Ramos (cell line): ENCODE measurements at regions not wholly inside any gene's neighbourhood (a gene's known extent, or its start where the extent isn't known, plus 50 kb on each side); places are given as distances from the start of the nearest gene placed in this dataset.
"Not testable (repeated sequence)": the region's sequence is repeated elsewhere in the genome, so short reads cannot be mapped to it uniquely, and the experiment has no call there.

Experiments used
- in situ Hi-C: fragments of 300-500 bp; cut with MboI; formaldehyde crosslinking; loops from one replicate; pipeline ENCODE4 v1.14.3; 2022; ENCODE audit warnings: low sequenced_read_pairs; ENCODE audit not compliant: unreplicated experiment

- in situ Hi-C loops = no loop called here
These were observed 657.8 kb upstream of the PHF14 start for GRCh38 chr7:10315881-10316280.

GRCh38 chr7:10316488-10316887, 657.2 kb upstream of the PHF14 start:
- in situ Hi-C loops = no loop called here

GRCh38 chr7:10325395-10325794, 648.3 kb upstream of the PHF14 start:
- in situ Hi-C loops = no loop called here

GRCh38 chr7:10343108-10343507, 630.6 kb upstream of the PHF14 start:
- in situ Hi-C loops = no loop called here

GRCh38 chr7:10346032-10346431, 627.6 kb upstream of the PHF14 start:
- in situ Hi-C loops = no loop called here

GRCh38 chr7:10355816-10356215, 617.9 kb upstream of the PHF14 start:
- in situ Hi-C loops = no loop called here

GRCh38 chr7:10360050-10360449, 613.6 kb upstream of the PHF14 start:
- in situ Hi-C loops = no loop called here

- in situ Hi-C loops = loop anchor here (25.0 kb wide), 1 partner anchor 1989 kb away; no protein-coding TSS in a partner anchor
These were observed 571.9 kb upstream of the PHF14 start for GRCh38 chr7:10401793-10402192.

- in situ Hi-C loops = loop anchor here (25.0 kb wide), 1 partner anchor 2000 kb away; no protein-coding TSS in a partner anchor
These were observed 561.2 kb upstream of the PHF14 start for GRCh38 chr7:10412422-10413019.

GRCh38 chr7:10418985-10419384, 554.7 kb upstream of the PHF14 start:
- in situ Hi-C loops = loop anchor here (25.0 kb wide), 1 partner anchor 2007 kb away; no protein-coding TSS in a partner anchor

- in situ Hi-C loops = no loop called here
These were observed 544.6 kb upstream of the PHF14 start for GRCh38 chr7:10429031-10429430.

- in situ Hi-C loops = no loop called here
These were observed 544.2 kb upstream of the PHF14 start for GRCh38 chr7:10429511-10429910.

- in situ Hi-C loops = no loop called here
These were observed 537.4 kb upstream of the PHF14 start for GRCh38 chr7:10436302-10436701.

- in situ Hi-C loops = no loop called here
These were observed 534.6 kb upstream of the PHF14 start for GRCh38 chr7:10439027-10439426.

GRCh38 chr7:10455936-10456335, 517.7 kb upstream of the PHF14 start:
- in situ Hi-C loops = no loop called here

GRCh38 chr7:10460474-10460873, 513.2 kb upstream of the PHF14 start:
- in situ Hi-C loops = no loop called here

- in situ Hi-C loops = no loop called here
These were observed 510.0 kb upstream of the PHF14 start for GRCh38 chr7:10463701-10464100.

- in situ Hi-C loops = not testable (repeated sequence)
These were observed 508.1 kb upstream of the PHF14 start for GRCh38 chr7:10465536-10465935.

GRCh38 chr7:10468908-10469307, 504.8 kb upstream of the PHF14 start:
- in situ Hi-C loops = no loop called here

GRCh38 chr7:10469476-10469875, 504.2 kb upstream of the PHF14 start:
- in situ Hi-C loops = no loop called here

GRCh38 chr7:10471280-10472058, 502.2 kb upstream of the PHF14 start:
- in situ Hi-C loops = no loop called here

GRCh38 chr7:10472115-10472514, 501.6 kb upstream of the PHF14 start:
- in situ Hi-C loops = no loop called here
